IMR-90 (cell line): ENCODE measurements at regions not wholly inside any gene's neighbourhood (a gene's known extent, or its start where the extent isn't known, plus 50 kb on each side); places are given as distances from the start of the nearest gene placed in this dataset.

Source experiments
- ATAC-seq: fragments of 200-7000 bp; cut with Tn5 transposase; 2 replicates; pipeline ENCODE4 v1.9.1; 2020; ENCODE audit warnings: low read depth, mild to moderate bottlenecking, moderate library complexity
- BruUV-seq: library from RNA; stranded (reverse); fragments of 400-500 nt; replicated peaks from 2 replicates; lab custom pipeline; 2021; lab: Mats Ljungman, UMichigan
- CTCF ChIA-PET: fragments of 300-600 bp; formaldehyde crosslinking; extraction: SDS; loops from one replicate; lab custom pipeline; 2021; ENCODE audit warnings: antibody characterized with exemption; lab: Yijun Ruan, JAX
- POLR2A ChIA-PET: fragments of 300-600 bp; sonication (Branson Sonifier 250); formaldehyde crosslinking; loops from one replicate; lab custom pipeline; 2022; ENCODE audit warnings: antibody characterized with exemption; ENCODE audit not compliant: unreplicated experiment; lab: Charles Lee
- DNase-seq: peaks from one replicate; pipeline ENCODE4 v3.0.0; 2013
- H2AFZ ChIP-seq: replicated peaks from 2 replicates; pipeline ENCODE3; 2013; ENCODE audit warnings: low read length, mild to moderate bottlenecking; ENCODE audit not compliant: poor library complexity
- H2AK5ac ChIP-seq: 2 replicates; pipeline ENCODE4 v1.6.1; 2013; ENCODE audit warnings: low read depth, low read length, inconsistent platforms
- H2AK9ac ChIP-seq: replicated peaks from 2 replicates; pipeline ENCODE3; 2013; ENCODE audit warnings: mild to moderate bottlenecking, low read depth, low read length, moderate library complexity; ENCODE audit not compliant: poor library complexity
- H2BK120ac ChIP-seq: 2 replicates; pipeline ENCODE4 v1.6.1; 2013; ENCODE audit warnings: low read depth, low read length, inconsistent platforms
- H2BK15ac ChIP-seq: 3 replicates; pipeline ENCODE4 v1.6.1; 2013; ENCODE audit warnings: low read depth, low read length, inconsistent platforms
- H2BK20ac ChIP-seq: 2 replicates; pipeline ENCODE4 v1.6.1; 2013; ENCODE audit warnings: low read depth, mild to moderate bottlenecking, inconsistent platforms, low read length, moderate library complexity
- H2BK5ac ChIP-seq: 2 replicates; pipeline ENCODE4 v1.6.1; 2013; ENCODE audit warnings: mild to moderate bottlenecking, low read depth, low read length, inconsistent platforms; ENCODE audit not compliant: poor library complexity, severe bottlenecking
- H3K14ac ChIP-seq: replicated peaks from 2 replicates; pipeline ENCODE4 v1.6.1; 2013; ENCODE audit warnings: low read depth, low read length, inconsistent platforms
- H3K18ac ChIP-seq: 2 replicates; pipeline ENCODE4 v1.6.1; 2013; ENCODE audit warnings: low read depth, low read length, control low read depth
- H3K23ac ChIP-seq: 2 replicates; pipeline ENCODE4 v1.6.1; 2013; ENCODE audit warnings: low read depth, low read length, inconsistent platforms
- H3K27ac ChIP-seq: 2 replicates; pipeline ENCODE4 v1.5.1; 2013; ENCODE audit warnings: mild to moderate bottlenecking, control low read depth, low read length; ENCODE audit not compliant: insufficient read depth
- H3K27me3 ChIP-seq: 2 replicates; pipeline ENCODE4 v1.6.1; 2013; ENCODE audit warnings: low read length; ENCODE audit not compliant: control insufficient read depth, insufficient read depth
- H3K36me3 ChIP-seq: 2 replicates; pipeline ENCODE4 v1.6.1; 2013; ENCODE audit warnings: low read length, mixed read lengths; ENCODE audit not compliant: control insufficient read depth, insufficient read depth
- H3K4ac ChIP-seq: 2 replicates; pipeline ENCODE4 v1.6.1; 2013; ENCODE audit warnings: low read depth, low read length, inconsistent platforms
- H3K4me1 ChIP-seq: 2 replicates; pipeline ENCODE4 v1.6.1; 2013; ENCODE audit warnings: low read length, mixed read lengths; ENCODE audit not compliant: control insufficient read depth, insufficient read depth
- H3K4me2 ChIP-seq: 2 replicates; pipeline ENCODE4 v1.6.1; 2013; ENCODE audit warnings: low read depth, mild to moderate bottlenecking, control low read depth, low read length, moderate library complexity
- H3K4me3 ChIP-seq: 2 replicates; pipeline ENCODE4 v1.5.1; 2013; ENCODE audit warnings: low read depth, mild to moderate bottlenecking, control low read depth, low read length, moderate library complexity; ENCODE audit not compliant: insufficient read depth
- H3K56ac ChIP-seq: 2 replicates; pipeline ENCODE4 v1.6.1; 2013; ENCODE audit warnings: low read length, inconsistent platforms; ENCODE audit not compliant: insufficient read depth; ENCODE audit errors: extremely low read depth
- H3K79me1 ChIP-seq, 2 experiments: 2 replicates each; pipeline ENCODE4 v1.6.1; 2013; ENCODE audit warnings: low read length in 2 of 2, inconsistent platforms in 1 of 2, low read depth in 1 of 2
- H3K9ac ChIP-seq: 2 replicates; pipeline ENCODE4 v1.6.1; 2013; ENCODE audit warnings: low read depth, low read length, control low read depth
- H3K9me1 ChIP-seq: 2 replicates; pipeline ENCODE4 v1.6.1; 2013; ENCODE audit warnings: low read length, inconsistent platforms; ENCODE audit not compliant: insufficient read depth
- H3K9me3 ChIP-seq: 2 replicates; pipeline ENCODE4 v1.6.1; 2013; ENCODE audit warnings: low read length; ENCODE audit not compliant: control insufficient read depth, insufficient read depth
- H4K20me1 ChIP-seq: 2 replicates; pipeline ENCODE4 v1.6.1; 2013; ENCODE audit warnings: low read length, inconsistent platforms; ENCODE audit not compliant: insufficient read depth
- H4K5ac ChIP-seq: 2 replicates; pipeline ENCODE4 v1.6.1; 2013; ENCODE audit warnings: mild to moderate bottlenecking, low read depth, low read length, control low read depth
- H4K8ac ChIP-seq, 2 experiments: 2 replicates each; pipeline ENCODE4 v1.6.1; 2013; ENCODE audit warnings: low read depth in 2 of 2, low read length in 2 of 2, control low read depth in 1 of 2, inconsistent platforms in 1 of 2
- H4K91ac ChIP-seq: 2 replicates; pipeline ENCODE4 v1.6.1; 2013; ENCODE audit warnings: low read depth, low read length, inconsistent platforms; ENCODE audit not compliant: insufficient read depth
- FOS ChIP-seq: fragments of 150-350 bp; IDR thresholded peaks from 2 replicates; pipeline ENCODE4 v1.6.1; 2016; ENCODE audit warnings: low read depth, low read length
- MAZ ChIP-seq: IDR thresholded peaks from 2 replicates; pipeline ENCODE4 v1.6.1; 2012; ENCODE audit warnings: low read depth, mild to moderate bottlenecking, low read length, improper control_type of control experiment, moderate library complexity, borderline replicate concordance
- MXI1 ChIP-seq: IDR thresholded peaks from 2 replicates; pipeline ENCODE4 v1.6.1; 2012; ENCODE audit warnings: low read depth, mild to moderate bottlenecking, low read length, moderate library complexity, borderline replicate concordance
- NFE2L2 ChIP-seq: fragments of 150-350 bp; IDR thresholded peaks from 2 replicates; pipeline ENCODE4 v1.6.1; 2016; ENCODE audit warnings: low read depth, mild to moderate bottlenecking, low read length
- RFX5 ChIP-seq: IDR thresholded peaks from 2 replicates; pipeline ENCODE4 v1.8.0; 2012; ENCODE audit warnings: low read depth, mild to moderate bottlenecking, low read length, moderate library complexity
- WGBS, 2 experiments: methylation state at CpG; one replicate each; pipeline versions ENCODE4 v1.1.5 to v1.1.7; 2013; ENCODE audit warnings: missing lambda C conversion rate in 2 of 2; ENCODE audit not compliant: insufficient read length in 1 of 2; ENCODE audit errors: extremely low coverage in 2 of 2; 5-methylcytosine and 5-hydroxymethylcytosine counted together
- dilution Hi-C: fragments of 300-500 bp; cut with HindIII; formaldehyde crosslinking; loops from one replicate; pipeline ENCODE4 v1.14.3; 2018; ENCODE audit warnings: low sequenced_read_pairs; ENCODE audit not compliant: unreplicated experiment
- in situ Hi-C: fragments of 300-500 bp; cut with MboI; formaldehyde crosslinking; loops from 3 replicates; pipeline ENCODE4 v1.14.3; 2019; ENCODE audit warnings: low sequenced_read_pairs, inconsistent platforms, mixed read lengths
- intact Hi-C: fragments of 100-400 bp; cut with micrococcal nuclease; formaldehyde crosslinking; loops from 2 replicates; pipeline ENCODE4 v1.10.0; 2022
- TF ChIP-seq, protein P1 (sequence below): conservative IDR thresholded peaks from 2 replicates; pipeline ENCODE4 v1.5.1; 2012; ENCODE audit warnings: mild to moderate bottlenecking, low read depth, low read length, improper control_type of control experiment

DNA sequence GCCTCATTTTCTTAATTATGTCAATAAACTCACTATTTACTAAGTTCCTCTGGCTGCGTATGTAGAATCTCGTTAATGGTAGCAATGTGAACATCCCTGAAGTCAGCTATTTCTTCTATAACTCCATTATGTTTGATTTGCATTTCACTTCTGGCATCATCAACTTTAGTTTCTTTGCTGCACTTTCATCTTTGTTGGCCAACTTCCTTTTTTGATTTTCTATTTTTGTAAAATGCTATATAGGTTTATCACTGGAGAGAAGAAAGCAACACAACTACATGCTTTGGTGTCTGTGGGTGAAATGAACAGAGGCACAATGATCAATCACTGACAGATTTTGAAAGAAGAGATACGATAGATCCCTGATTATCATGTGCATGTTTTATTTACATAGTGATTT, 58.5 kb upstream of the ATF7IP start:
- POLR2A ChIA-PET: no interaction called here
- H3K18ac ChIP-seq: no peak overlapping the region
- H3K9me3 ChIP-seq: no peaks in the 10 kb centered on the region
- H2AK9ac ChIP-seq: no peak overlapping the region
- H3K9me1 ChIP-seq: no peaks in the 10 kb centered on the region
- no peaks in the 10 kb centered on the region for H4K20me1 ChIP-seq
- H2AFZ ChIP-seq: no peak overlapping the region
- WGBS, 2 experiments: 90% methylated on average over 2 of the region's 3 CpGs; no CpG with 5 or more reads in 1 of the 2 experiments
- no peak overlapping the region for H2BK15ac ChIP-seq
- no peak for TF ChIP-seq FOS
- no peak for TF ChIP-seq MAZ
- TF ChIP-seq RFX5: no peak
- TF ChIP-seq NFE2L2: no peak
- TF ChIP-seq, protein P1, sequence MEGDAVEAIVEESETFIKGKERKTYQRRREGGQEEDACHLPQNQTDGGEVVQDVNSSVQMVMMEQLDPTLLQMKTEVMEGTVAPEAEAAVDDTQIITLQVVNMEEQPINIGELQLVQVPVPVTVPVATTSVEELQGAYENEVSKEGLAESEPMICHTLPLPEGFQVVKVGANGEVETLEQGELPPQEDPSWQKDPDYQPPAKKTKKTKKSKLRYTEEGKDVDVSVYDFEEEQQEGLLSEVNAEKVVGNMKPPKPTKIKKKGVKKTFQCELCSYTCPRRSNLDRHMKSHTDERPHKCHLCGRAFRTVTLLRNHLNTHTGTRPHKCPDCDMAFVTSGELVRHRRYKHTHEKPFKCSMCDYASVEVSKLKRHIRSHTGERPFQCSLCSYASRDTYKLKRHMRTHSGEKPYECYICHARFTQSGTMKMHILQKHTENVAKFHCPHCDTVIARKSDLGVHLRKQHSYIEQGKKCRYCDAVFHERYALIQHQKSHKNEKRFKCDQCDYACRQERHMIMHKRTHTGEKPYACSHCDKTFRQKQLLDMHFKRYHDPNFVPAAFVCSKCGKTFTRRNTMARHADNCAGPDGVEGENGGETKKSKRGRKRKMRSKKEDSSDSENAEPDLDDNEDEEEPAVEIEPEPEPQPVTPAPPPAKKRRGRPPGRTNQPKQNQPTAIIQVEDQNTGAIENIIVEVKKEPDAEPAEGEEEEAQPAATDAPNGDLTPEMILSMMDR: no peak
- no peak for TF ChIP-seq MXI1
- no peak overlapping the region for H2BK5ac ChIP-seq
- no peak for ATAC-seq
- intact Hi-C loops (no loop called here), dilution Hi-C loops (no loop called here), in situ Hi-C loops (no loop called here)
- no TSS peak for BruUV-seq
- H3K4me1 ChIP-seq: no peaks in the 10 kb centered on the region
- no peak overlapping the region for H3K23ac ChIP-seq
- H4K5ac ChIP-seq: no peak overlapping the region
- H3K4me3 ChIP-seq: no peak overlapping the region
- no peaks in the 10 kb centered on the region for H3K27me3 ChIP-seq
- H3K27ac ChIP-seq: no peak overlapping the region
- DNase-seq: no peak
- no peak overlapping the region for H4K8ac ChIP-seq
- H3K14ac ChIP-seq: no peak overlapping the region
- no peak overlapping the region for H4K91ac ChIP-seq
- no peak overlapping the region for H2AK5ac ChIP-seq
- CTCF ChIA-PET: no interaction called here
- no peak overlapping the region for H2BK20ac ChIP-seq
- H3K4me2 ChIP-seq: no peak overlapping the region
- no peak overlapping the region for H2BK120ac ChIP-seq
- H3K79me1 ChIP-seq: no peaks in the 10 kb centered on the region
- no peak overlapping the region for H3K9ac ChIP-seq
- H3K36me3 ChIP-seq: no peaks in the 10 kb centered on the region
- H3K4ac ChIP-seq: no peak overlapping the region
- H3K56ac ChIP-seq: no peak overlapping the region
